ENCODE measurements at regions not wholly inside any gene's neighbourhood (a gene's known extent, or its start where the extent isn't known, plus 50 kb on each side); places are given as distances from the start of the nearest gene placed in this dataset.

DNA sequence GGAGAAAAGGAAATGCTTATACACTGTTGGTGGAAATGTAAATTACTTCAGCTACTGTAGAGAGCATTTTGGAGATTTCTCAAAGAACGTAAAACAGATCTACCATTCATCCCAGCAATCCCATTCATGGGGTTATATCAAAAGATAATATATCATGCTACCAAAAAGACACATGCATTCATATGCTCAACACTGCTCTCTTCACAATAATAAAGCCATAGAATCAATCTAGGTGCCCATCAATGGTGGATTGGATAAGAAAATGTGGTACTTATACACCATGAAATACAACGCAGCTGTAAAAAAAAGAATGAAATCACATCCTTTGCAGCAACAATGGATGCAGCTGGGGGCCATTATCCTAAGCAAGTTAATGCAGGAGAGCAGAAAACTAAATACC is 1487.7 kb upstream of the SEL1L start:
- TF ChIP-seq, protein P1, sequence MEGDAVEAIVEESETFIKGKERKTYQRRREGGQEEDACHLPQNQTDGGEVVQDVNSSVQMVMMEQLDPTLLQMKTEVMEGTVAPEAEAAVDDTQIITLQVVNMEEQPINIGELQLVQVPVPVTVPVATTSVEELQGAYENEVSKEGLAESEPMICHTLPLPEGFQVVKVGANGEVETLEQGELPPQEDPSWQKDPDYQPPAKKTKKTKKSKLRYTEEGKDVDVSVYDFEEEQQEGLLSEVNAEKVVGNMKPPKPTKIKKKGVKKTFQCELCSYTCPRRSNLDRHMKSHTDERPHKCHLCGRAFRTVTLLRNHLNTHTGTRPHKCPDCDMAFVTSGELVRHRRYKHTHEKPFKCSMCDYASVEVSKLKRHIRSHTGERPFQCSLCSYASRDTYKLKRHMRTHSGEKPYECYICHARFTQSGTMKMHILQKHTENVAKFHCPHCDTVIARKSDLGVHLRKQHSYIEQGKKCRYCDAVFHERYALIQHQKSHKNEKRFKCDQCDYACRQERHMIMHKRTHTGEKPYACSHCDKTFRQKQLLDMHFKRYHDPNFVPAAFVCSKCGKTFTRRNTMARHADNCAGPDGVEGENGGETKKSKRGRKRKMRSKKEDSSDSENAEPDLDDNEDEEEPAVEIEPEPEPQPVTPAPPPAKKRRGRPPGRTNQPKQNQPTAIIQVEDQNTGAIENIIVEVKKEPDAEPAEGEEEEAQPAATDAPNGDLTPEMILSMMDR (IDR thresholded peaks at IDR 0.05): no peak
- TF ChIP-seq POLR2A (IDR thresholded peaks at IDR 0.05): no peak
